Liver (tissue), 8 donors: ENCODE measurements at regions not wholly inside any gene's neighbourhood (a gene's known extent, or its start where the extent isn't known, plus 50 kb on each side); places are given as distances from the start of the nearest gene placed in this dataset.

ENCODE experiments used
- DNase-seq: peaks from one replicate; pipeline ENCODE4 v3.0.0-alpha.2; 2017; ENCODE audit warnings: low spot score
- H3K27ac ChIP-seq, 2 donors: one replicate each; pipeline ENCODE4 v1.7.0; 2013; ENCODE audit warnings: inconsistent platforms in 2 of 2, low read length in 2 of 2, control low read depth in 1 of 2, low read depth in 1 of 2, mild to moderate bottlenecking in 1 of 2
- H3K27me3 ChIP-seq, 4 donors: one replicate each; pipeline versions ENCODE4 v1.6.1 to v1.7.0; 2013; ENCODE audit warnings: low read length in 3 of 4, inconsistent platforms in 1 of 4, mild to moderate bottlenecking in 1 of 4, moderate library complexity in 1 of 4; ENCODE audit not compliant: control insufficient read depth in 4 of 4, insufficient read depth in 4 of 4
- H3K36me3 ChIP-seq, 4 donors: one replicate each; pipeline versions ENCODE4 v1.6.1 to v1.7.0; 2013; ENCODE audit warnings: low read length in 3 of 4, mild to moderate bottlenecking in 3 of 4, low read depth in 1 of 4, moderate library complexity in 1 of 4; ENCODE audit not compliant: control insufficient read depth in 4 of 4, insufficient read depth in 3 of 4
- H3K4me1 ChIP-seq, 4 donors: one replicate each; pipeline versions ENCODE4 v1.6.1 to v1.7.0; 2013; ENCODE audit warnings: low read length in 3 of 4, mild to moderate bottlenecking in 3 of 4, moderate library complexity in 1 of 4; ENCODE audit not compliant: control insufficient read depth in 4 of 4, insufficient read depth in 4 of 4
- H3K4me3 ChIP-seq, 3 donors: one replicate each; pipeline versions ENCODE4 v1.6.1 to v1.7.0; 2013; ENCODE audit warnings: low read length in 3 of 3, control low read depth in 1 of 3, low read depth in 1 of 3, mild to moderate bottlenecking in 1 of 3
- H3K9ac ChIP-seq, 2 donors: one replicate each; pipeline ENCODE4 v1.7.0; 2013; ENCODE audit warnings: low read length in 2 of 2, mild to moderate bottlenecking in 2 of 2, moderate library complexity in 2 of 2, control low read depth in 1 of 2, low read depth in 1 of 2
- H3K9me3 ChIP-seq, 4 donors: one replicate each; pipeline versions ENCODE4 v1.6.1 to v1.7.0; 2013; ENCODE audit warnings: low read length in 3 of 4; ENCODE audit not compliant: control insufficient read depth in 4 of 4
- EGR1 ChIP-seq, 2 donors: IDR thresholded peaks; 2 replicates each; pipeline ENCODE4 v1.6.1; 2016 to 2018; ENCODE audit warnings: antibody characterized with exemption in 2 of 2, low read depth in 2 of 2
- FOXA1 ChIP-seq: IDR thresholded peaks from 2 replicates; pipeline ENCODE4 v1.6.1; 2016; ENCODE audit warnings: antibody characterized with exemption
- GABPA ChIP-seq, 2 donors: IDR thresholded peaks in 1 of 2; conservative IDR thresholded peaks in 1 of 2; 2 replicates each; pipeline ENCODE4 v1.6.1; 2016; ENCODE audit warnings: antibody characterized with exemption in 2 of 2, mild to moderate bottlenecking in 1 of 2, moderate library complexity in 1 of 2
- HNF4A ChIP-seq, 2 donors: conservative IDR thresholded peaks; 2 replicates each; pipeline ENCODE4 v1.6.1; 2016; ENCODE audit warnings: antibody characterized with exemption in 2 of 2, mild to moderate bottlenecking in 2 of 2
- HNF4G ChIP-seq: IDR thresholded peaks from 2 replicates; pipeline ENCODE4 v1.6.1; 2016; ENCODE audit warnings: antibody characterized with exemption
- JUND ChIP-seq, 2 donors: IDR thresholded peaks; 2 replicates each; pipeline ENCODE4 v1.6.1; 2016; ENCODE audit warnings: antibody characterized with exemption in 2 of 2
- RAD21 ChIP-seq, 2 donors: IDR thresholded peaks; 2 replicates each; pipeline ENCODE4 v1.6.1; 2016; ENCODE audit warnings: antibody characterized with exemption in 2 of 2, mild to moderate bottlenecking in 2 of 2
- RXRA ChIP-seq, 2 donors: IDR thresholded peaks; 2 replicates each; pipeline ENCODE4 v1.6.1; 2017 to 2018; ENCODE audit warnings: antibody characterized with exemption in 2 of 2, mild to moderate bottlenecking in 1 of 2
- SP1 ChIP-seq: IDR thresholded peaks from 2 replicates; pipeline ENCODE4 v1.6.1; 2018; ENCODE audit warnings: antibody characterized with exemption, mild to moderate bottlenecking
- TAF1 ChIP-seq: conservative IDR thresholded peaks from 2 replicates; pipeline ENCODE4 v1.6.1; 2016; ENCODE audit warnings: antibody characterized with exemption, mild to moderate bottlenecking
- YY1 ChIP-seq: IDR thresholded peaks from 2 replicates; pipeline ENCODE4 v1.6.1; 2016; ENCODE audit warnings: antibody characterized with exemption, mild to moderate bottlenecking
- WGBS: extraction: QIAGEN DNeasy Blood & Tissue Kit; methylation state at CpG from one replicate; pipeline ENCODE4 v1.1.7; 2013; 5-methylcytosine and 5-hydroxymethylcytosine counted together
- TF ChIP-seq, protein P1 (sequence below): IDR thresholded peaks from 2 replicates; pipeline ENCODE4 v1.6.1; 2016; ENCODE audit warnings: antibody characterized with exemption
- TF ChIP-seq, protein P2 (sequence below): fragments of 150-350 bp; IDR thresholded peaks from 2 replicates; pipeline ENCODE4 v1.5.1; 2017; ENCODE audit warnings: improper control_type of control experiment, low read depth, low read length; ENCODE audit not compliant: missing input control
- TF ChIP-seq, protein P3 (sequence below): IDR thresholded peaks from 2 replicates; pipeline ENCODE4 v1.6.1; 2016; ENCODE audit warnings: antibody characterized with exemption, mild to moderate bottlenecking
- TF ChIP-seq, protein P4 (sequence below): IDR thresholded peaks from 2 replicates; pipeline ENCODE4 v1.6.1; 2016; ENCODE audit warnings: antibody characterized with exemption
- TF ChIP-seq, protein P5 (sequence below): IDR thresholded peaks from 2 replicates; pipeline ENCODE4 v1.6.1; 2016; ENCODE audit warnings: antibody characterized with exemption
- donor health status: healthy.
- donor health status: healthy.
- donor health status: healthy.
- donor health status: healthy.
- donor health status: healthy.

DNA sequence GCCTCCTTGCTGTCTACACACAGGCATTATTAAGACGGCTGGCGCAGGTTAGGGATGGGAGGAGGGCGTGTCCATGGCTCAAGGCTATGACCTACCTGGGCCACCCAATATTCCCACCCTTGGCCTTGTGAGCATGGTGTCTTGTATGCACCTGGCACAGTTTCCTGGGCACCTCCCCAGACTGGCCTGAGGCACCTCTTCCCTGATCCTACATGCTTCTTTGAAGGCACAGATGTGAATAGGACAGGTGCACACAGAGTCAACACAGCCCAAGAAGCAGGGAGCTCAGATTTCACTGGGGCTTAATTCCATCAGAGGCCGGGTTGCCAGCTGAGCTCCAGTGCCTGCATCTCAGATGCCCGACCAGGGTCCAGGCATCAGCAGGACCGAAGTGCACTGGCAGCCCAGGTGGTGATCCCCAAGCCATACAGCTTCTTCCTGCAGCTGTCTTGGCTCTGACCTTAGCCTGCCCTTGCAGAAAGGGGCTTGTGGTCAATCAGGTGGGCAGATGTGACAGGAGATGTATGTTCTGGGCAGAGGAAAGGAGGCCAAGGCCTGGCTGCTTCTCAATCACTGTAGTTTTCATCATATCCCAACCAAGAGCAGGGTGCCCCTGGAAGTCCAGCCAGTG is 287.7 kb downstream of the CLIC5 start:
- no peak overlapping the region for H3K9ac ChIP-seq
- no peak overlapping the region for H3K27ac ChIP-seq
- 92% methylated on average over 6 of the region's 6 CpGs for WGBS
- no peaks in the 10 kb centered on the region for H3K4me1 ChIP-seq
- peaks cover 0 to 4% (median 0%) of the 10 kb centered on the region in 4 donors for H3K9me3 ChIP-seq
- no peaks in the 10 kb centered on the region for H3K36me3 ChIP-seq
- H3K27me3 ChIP-seq: no peaks in the 10 kb centered on the region
- H3K4me3 ChIP-seq: no peak overlapping the region
- no peak for TF ChIP-seq GABPA (IDR thresholded peaks at IDR 0.05 in 1 of 2, conservative IDR thresholded peaks at IDR 0.05 in 1 of 2)
- TF ChIP-seq, protein P1, sequence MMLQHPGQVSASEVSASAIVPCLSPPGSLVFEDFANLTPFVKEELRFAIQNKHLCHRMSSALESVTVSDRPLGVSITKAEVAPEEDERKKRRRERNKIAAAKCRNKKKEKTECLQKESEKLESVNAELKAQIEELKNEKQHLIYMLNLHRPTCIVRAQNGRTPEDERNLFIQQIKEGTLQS: no peak
- no peak for TF ChIP-seq RXRA (IDR thresholded peaks at IDR 0.05)
- no peak for TF ChIP-seq SP1
- TF ChIP-seq YY1: no peak
- TF ChIP-seq HNF4G: no peak
- no peak for TF ChIP-seq HNF4A (conservative IDR thresholded peaks at IDR 0.05)
- TF ChIP-seq, protein P2, sequence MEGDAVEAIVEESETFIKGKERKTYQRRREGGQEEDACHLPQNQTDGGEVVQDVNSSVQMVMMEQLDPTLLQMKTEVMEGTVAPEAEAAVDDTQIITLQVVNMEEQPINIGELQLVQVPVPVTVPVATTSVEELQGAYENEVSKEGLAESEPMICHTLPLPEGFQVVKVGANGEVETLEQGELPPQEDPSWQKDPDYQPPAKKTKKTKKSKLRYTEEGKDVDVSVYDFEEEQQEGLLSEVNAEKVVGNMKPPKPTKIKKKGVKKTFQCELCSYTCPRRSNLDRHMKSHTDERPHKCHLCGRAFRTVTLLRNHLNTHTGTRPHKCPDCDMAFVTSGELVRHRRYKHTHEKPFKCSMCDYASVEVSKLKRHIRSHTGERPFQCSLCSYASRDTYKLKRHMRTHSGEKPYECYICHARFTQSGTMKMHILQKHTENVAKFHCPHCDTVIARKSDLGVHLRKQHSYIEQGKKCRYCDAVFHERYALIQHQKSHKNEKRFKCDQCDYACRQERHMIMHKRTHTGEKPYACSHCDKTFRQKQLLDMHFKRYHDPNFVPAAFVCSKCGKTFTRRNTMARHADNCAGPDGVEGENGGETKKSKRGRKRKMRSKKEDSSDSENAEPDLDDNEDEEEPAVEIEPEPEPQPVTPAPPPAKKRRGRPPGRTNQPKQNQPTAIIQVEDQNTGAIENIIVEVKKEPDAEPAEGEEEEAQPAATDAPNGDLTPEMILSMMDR: no peak
- TF ChIP-seq FOXA1: no peak
- TF ChIP-seq, protein P3, sequence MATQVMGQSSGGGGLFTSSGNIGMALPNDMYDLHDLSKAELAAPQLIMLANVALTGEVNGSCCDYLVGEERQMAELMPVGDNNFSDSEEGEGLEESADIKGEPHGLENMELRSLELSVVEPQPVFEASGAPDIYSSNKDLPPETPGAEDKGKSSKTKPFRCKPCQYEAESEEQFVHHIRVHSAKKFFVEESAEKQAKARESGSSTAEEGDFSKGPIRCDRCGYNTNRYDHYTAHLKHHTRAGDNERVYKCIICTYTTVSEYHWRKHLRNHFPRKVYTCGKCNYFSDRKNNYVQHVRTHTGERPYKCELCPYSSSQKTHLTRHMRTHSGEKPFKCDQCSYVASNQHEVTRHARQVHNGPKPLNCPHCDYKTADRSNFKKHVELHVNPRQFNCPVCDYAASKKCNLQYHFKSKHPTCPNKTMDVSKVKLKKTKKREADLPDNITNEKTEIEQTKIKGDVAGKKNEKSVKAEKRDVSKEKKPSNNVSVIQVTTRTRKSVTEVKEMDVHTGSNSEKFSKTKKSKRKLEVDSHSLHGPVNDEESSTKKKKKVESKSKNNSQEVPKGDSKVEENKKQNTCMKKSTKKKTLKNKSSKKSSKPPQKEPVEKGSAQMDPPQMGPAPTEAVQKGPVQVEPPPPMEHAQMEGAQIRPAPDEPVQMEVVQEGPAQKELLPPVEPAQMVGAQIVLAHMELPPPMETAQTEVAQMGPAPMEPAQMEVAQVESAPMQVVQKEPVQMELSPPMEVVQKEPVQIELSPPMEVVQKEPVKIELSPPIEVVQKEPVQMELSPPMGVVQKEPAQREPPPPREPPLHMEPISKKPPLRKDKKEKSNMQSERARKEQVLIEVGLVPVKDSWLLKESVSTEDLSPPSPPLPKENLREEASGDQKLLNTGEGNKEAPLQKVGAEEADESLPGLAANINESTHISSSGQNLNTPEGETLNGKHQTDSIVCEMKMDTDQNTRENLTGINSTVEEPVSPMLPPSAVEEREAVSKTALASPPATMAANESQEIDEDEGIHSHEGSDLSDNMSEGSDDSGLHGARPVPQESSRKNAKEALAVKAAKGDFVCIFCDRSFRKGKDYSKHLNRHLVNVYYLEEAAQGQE: no peak
- no peak for TF ChIP-seq RAD21 (IDR thresholded peaks at IDR 0.05)
- TF ChIP-seq, protein P4, sequence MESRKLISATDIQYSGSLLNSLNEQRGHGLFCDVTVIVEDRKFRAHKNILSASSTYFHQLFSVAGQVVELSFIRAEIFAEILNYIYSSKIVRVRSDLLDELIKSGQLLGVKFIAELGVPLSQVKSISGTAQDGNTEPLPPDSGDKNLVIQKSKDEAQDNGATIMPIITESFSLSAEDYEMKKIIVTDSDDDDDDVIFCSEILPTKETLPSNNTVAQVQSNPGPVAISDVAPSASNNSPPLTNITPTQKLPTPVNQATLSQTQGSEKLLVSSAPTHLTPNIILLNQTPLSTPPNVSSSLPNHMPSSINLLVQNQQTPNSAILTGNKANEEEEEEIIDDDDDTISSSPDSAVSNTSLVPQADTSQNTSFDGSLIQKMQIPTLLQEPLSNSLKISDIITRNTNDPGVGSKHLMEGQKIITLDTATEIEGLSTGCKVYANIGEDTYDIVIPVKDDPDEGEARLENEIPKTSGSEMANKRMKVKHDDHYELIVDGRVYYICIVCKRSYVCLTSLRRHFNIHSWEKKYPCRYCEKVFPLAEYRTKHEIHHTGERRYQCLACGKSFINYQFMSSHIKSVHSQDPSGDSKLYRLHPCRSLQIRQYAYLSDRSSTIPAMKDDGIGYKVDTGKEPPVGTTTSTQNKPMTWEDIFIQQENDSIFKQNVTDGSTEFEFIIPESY: no peak
- TF ChIP-seq EGR1 (IDR thresholded peaks at IDR 0.05; ENCODE audit: low read depth in 2 of 2): no peak
- no peak for TF ChIP-seq TAF1
- TF ChIP-seq JUND (IDR thresholded peaks at IDR 0.05): no peak
- no peak for DNase-seq

DNA sequence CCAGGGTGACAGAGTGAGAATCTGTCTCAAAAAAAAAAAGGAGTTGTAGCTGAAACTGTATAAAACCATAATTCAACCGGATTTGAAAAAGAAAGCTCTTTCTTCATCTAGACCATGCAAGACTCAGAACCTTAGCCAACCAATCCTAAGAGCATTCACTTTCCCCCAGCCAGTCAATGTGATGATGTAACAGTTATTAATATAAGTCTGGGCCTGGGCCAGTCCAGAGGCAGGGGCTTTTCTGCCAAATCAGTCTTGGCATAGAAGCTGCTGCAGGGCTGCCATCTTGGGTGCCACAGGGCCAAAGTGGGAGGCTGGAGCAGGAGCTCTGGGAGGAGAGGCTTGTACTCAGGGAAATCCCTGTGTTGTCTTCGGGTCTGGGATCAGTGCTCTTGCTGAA is 288.4 kb downstream of the CLIC5 start:
- H3K4me3 ChIP-seq: no peak overlapping the region
- WGBS: 78% methylated on average over 2 of the region's 2 CpGs
- H3K9me3 ChIP-seq: peaks cover 0 to 7% (median 0%) of the 10 kb centered on the region in 4 donors
- H3K27ac ChIP-seq: no peak overlapping the region
- DNase-seq: no peak
- no peaks in the 10 kb centered on the region for H3K4me1 ChIP-seq
- H3K36me3 ChIP-seq: no peaks in the 10 kb centered on the region
- no peaks in the 10 kb centered on the region for H3K27me3 ChIP-seq
- no peak overlapping the region for H3K9ac ChIP-seq
- no peak for TF ChIP-seq EGR1 (IDR thresholded peaks at IDR 0.05; ENCODE audit: low read depth in 2 of 2)
- TF ChIP-seq TAF1: no peak
- TF ChIP-seq, protein P3: no peak
- TF ChIP-seq JUND (IDR thresholded peaks at IDR 0.05): no peak
- no peak for TF ChIP-seq SP1
- no peak for TF ChIP-seq HNF4G
- no peak for TF ChIP-seq RXRA (IDR thresholded peaks at IDR 0.05)
- TF ChIP-seq RAD21 (IDR thresholded peaks at IDR 0.05): no peak
- TF ChIP-seq, protein P4: no peak
- TF ChIP-seq, protein P5, sequence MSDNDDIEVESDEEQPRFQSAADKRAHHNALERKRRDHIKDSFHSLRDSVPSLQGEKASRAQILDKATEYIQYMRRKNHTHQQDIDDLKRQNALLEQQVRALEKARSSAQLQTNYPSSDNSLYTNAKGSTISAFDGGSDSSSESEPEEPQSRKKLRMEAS: no peak
- no peak for TF ChIP-seq FOXA1
- TF ChIP-seq HNF4A (conservative IDR thresholded peaks at IDR 0.05): no peak
- TF ChIP-seq, protein P1: no peak
